ENCODE measurements at regions not wholly inside any gene's neighbourhood (a gene's known extent, or its start where the extent isn't known, plus 50 kb on each side); places are given as distances from the start of the nearest gene placed in this dataset.

- Histone ChIP-seq H3K9me3 (ENCODE audit: control insufficient read depth, insufficient read depth, low read length) (no peaks in the 10 kb centered on the region), H3K79me2 (ENCODE audit: control insufficient read depth, low read length) (no peaks in the 10 kb centered on the region), H3K4me3 (ENCODE audit: low read length) (no peak overlapping the region), H3F3A (ENCODE audit: control insufficient read depth, insufficient read depth) (no peaks in the 10 kb centered on the region), H3K36me3 (ENCODE audit: control insufficient read depth, low read length) (no peaks in the 10 kb centered on the region), H3K9me2 (replicated peaks; ENCODE audit: control insufficient read depth, low read length) (no peaks in the 10 kb centered on the region), H3K4me2 (ENCODE audit: low read length) (no peak overlapping the region), H3K27me3 (ENCODE audit: control insufficient read depth, low read length) (no peaks in the 10 kb centered on the region), H4K20me1 (ENCODE audit: control insufficient read depth, insufficient read depth, low read depth, low read length) (no peaks in the 10 kb centered on the region), H3K27ac (ENCODE audit: low read depth, low read length) (no peak overlapping the region), H3K4me1 (ENCODE audit: control insufficient read depth, low read length) (peaks cover 13% of the 10 kb centered on the region)
- TF ChIP-seq EZH2phosphoT487 (IDR thresholded peaks at IDR 0.05; ENCODE audit: borderline replicate concordance, low read length) (no peak), CTCF (IDR thresholded peaks at IDR 0.05; ENCODE audit: low read depth, low read length, poor library complexity, severe bottlenecking) (no peak)
These were observed 190.4 kb downstream of the NRIP1 start for GRCh38 chr21:14874379-14874778.

GRCh38 chr21:14871861-14872260, 192.9 kb downstream of the NRIP1 start:
- TF ChIP-seq CTCF (IDR thresholded peaks at IDR 0.05; ENCODE audit: low read depth, low read length, poor library complexity, severe bottlenecking): no peak
- TF ChIP-seq EZH2phosphoT487 (IDR thresholded peaks at IDR 0.05; ENCODE audit: borderline replicate concordance, low read length): no peak
- no peaks in the 10 kb centered on the region for H3K79me2 ChIP-seq (ENCODE audit: control insufficient read depth, low read length)
- H3K4me1 ChIP-seq (ENCODE audit: control insufficient read depth, low read length): peaks cover 11% of the 10 kb centered on the region
- no peaks in the 10 kb centered on the region for H3F3A ChIP-seq (ENCODE audit: control insufficient read depth, insufficient read depth)
- no peak overlapping the region for H3K4me3 ChIP-seq (ENCODE audit: low read length)
- no peaks in the 10 kb centered on the region for H3K27me3 ChIP-seq (ENCODE audit: control insufficient read depth, low read length)
- no peak overlapping the region for H3K4me2 ChIP-seq (ENCODE audit: low read length)
- H3K36me3 ChIP-seq (ENCODE audit: control insufficient read depth, low read length): no peaks in the 10 kb centered on the region
- H4K20me1 ChIP-seq (ENCODE audit: control insufficient read depth, insufficient read depth, low read depth, low read length): no peaks in the 10 kb centered on the region
- H3K27ac ChIP-seq (ENCODE audit: low read depth, low read length): no peak overlapping the region
- H3K9me3 ChIP-seq (ENCODE audit: control insufficient read depth, insufficient read depth, low read length): no peaks in the 10 kb centered on the region
- H3K9me2 ChIP-seq (replicated peaks; ENCODE audit: control insufficient read depth, low read length): no peaks in the 10 kb centered on the region

GRCh38 chr21:14870853-14871149, 194.0 kb downstream of the NRIP1 start:
- Histone ChIP-seq H3K27ac (ENCODE audit: low read depth, low read length) (no peak overlapping the region), H3K9me2 (replicated peaks; ENCODE audit: control insufficient read depth, low read length) (no peaks in the 10 kb centered on the region), H3K79me2 (ENCODE audit: control insufficient read depth, low read length) (no peaks in the 10 kb centered on the region), H3K4me2 (ENCODE audit: low read length) (no peak overlapping the region), H3K4me3 (ENCODE audit: low read length) (no peak overlapping the region; the same call in 1 of the 2 replicates), H3K36me3 (ENCODE audit: control insufficient read depth, low read length) (no peaks in the 10 kb centered on the region), H4K20me1 (ENCODE audit: control insufficient read depth, insufficient read depth, low read depth, low read length) (no peaks in the 10 kb centered on the region), H3F3A (ENCODE audit: control insufficient read depth, insufficient read depth) (no peaks in the 10 kb centered on the region), H3K9me3 (ENCODE audit: control insufficient read depth, insufficient read depth, low read length) (no peaks in the 10 kb centered on the region), H3K27me3 (ENCODE audit: control insufficient read depth, low read length) (no peaks in the 10 kb centered on the region), H3K4me1 (ENCODE audit: control insufficient read depth, low read length) (peaks cover 11% of the 10 kb centered on the region)
- TF ChIP-seq CTCF (IDR thresholded peaks at IDR 0.05; ENCODE audit: low read depth, low read length, poor library complexity, severe bottlenecking): no peak
- no peak for TF ChIP-seq EZH2phosphoT487 (IDR thresholded peaks at IDR 0.05; ENCODE audit: borderline replicate concordance, low read length)
